ENCODE measurements at regions not wholly inside any gene's neighbourhood (a gene's known extent, or its start where the extent isn't known, plus 50 kb on each side); places are given as distances from the start of the nearest gene placed in this dataset.

DNA sequence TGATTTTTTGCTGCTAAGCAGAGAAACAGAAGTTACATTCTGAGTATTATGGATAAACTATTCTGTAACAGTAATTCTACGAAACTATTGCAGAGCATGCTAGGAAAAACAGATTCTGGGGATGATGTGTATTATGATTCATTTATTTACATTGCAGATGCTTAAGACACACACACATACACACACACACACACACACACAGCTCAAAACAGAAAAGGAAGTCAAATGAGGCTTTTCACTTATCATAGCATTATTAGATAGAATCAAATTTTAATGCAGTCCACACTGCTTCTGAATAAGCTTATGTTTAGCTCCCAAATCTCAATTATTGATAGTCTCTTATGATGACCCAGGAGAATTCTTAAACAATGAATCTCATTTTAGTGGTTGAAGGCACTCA, 307.2 kb downstream of the HGF start:
- no peak for TF ChIP-seq POLR2A (IDR thresholded peaks at IDR 0.05; ENCODE audit: low read depth)
- TF ChIP-seq, protein P1, sequence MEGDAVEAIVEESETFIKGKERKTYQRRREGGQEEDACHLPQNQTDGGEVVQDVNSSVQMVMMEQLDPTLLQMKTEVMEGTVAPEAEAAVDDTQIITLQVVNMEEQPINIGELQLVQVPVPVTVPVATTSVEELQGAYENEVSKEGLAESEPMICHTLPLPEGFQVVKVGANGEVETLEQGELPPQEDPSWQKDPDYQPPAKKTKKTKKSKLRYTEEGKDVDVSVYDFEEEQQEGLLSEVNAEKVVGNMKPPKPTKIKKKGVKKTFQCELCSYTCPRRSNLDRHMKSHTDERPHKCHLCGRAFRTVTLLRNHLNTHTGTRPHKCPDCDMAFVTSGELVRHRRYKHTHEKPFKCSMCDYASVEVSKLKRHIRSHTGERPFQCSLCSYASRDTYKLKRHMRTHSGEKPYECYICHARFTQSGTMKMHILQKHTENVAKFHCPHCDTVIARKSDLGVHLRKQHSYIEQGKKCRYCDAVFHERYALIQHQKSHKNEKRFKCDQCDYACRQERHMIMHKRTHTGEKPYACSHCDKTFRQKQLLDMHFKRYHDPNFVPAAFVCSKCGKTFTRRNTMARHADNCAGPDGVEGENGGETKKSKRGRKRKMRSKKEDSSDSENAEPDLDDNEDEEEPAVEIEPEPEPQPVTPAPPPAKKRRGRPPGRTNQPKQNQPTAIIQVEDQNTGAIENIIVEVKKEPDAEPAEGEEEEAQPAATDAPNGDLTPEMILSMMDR (IDR thresholded peaks at IDR 0.05) = no peak

Data from esophagus muscularis mucosa (tissue), 3 donors.